ENCODE measurements at regions not wholly inside any gene's neighbourhood (a gene's known extent, or its start where the extent isn't known, plus 50 kb on each side); places are given as distances from the start of the nearest gene placed in this dataset.

GRCh38 chr14:37797675-37798074, 202.2 kb downstream of the TTC6 start:
- ATAC-seq (no peak), DNase-seq (no peak)
- TF ChIP-seq CTCF (IDR thresholded peaks at IDR 0.05) = no peak
- H3K4me1 ChIP-seq = no peaks in the 10 kb centered on the region
- no peaks in the 10 kb centered on the region for H3K36me3 ChIP-seq (ENCODE audit: insufficient read depth in 1 of 2, low read depth in 1 of 2)
- H3K9me3 ChIP-seq = no peaks in the 10 kb centered on the region
- no peaks in the 10 kb centered on the region for H3K27me3 ChIP-seq (ENCODE audit: insufficient read depth in 3 of 3, low read length in 2 of 3)
- H3K27ac ChIP-seq = no peak overlapping the region
- WGBS, 3 donors = 0 to 46% (median 0%) methylated on average over 1 of the region's 1 CpG
- intact Hi-C loops (cut with DNase I) = no loop called here
- no peak overlapping the region for H3K4me3 ChIP-seq

- Histone ChIP-seq H3K4me3 (no peak overlapping the region), H3K9me3 (no peaks in the 10 kb centered on the region), H3K4me1 (no peaks in the 10 kb centered on the region), H3K36me3 (ENCODE audit: insufficient read depth in 1 of 2, low read depth in 1 of 2) (no peaks in the 10 kb centered on the region), H3K27ac (no peak overlapping the region), H3K27me3 (ENCODE audit: insufficient read depth in 3 of 3, low read length in 2 of 3) (no peaks in the 10 kb centered on the region)
- no peak for TF ChIP-seq CTCF (IDR thresholded peaks at IDR 0.05)
- DNase-seq = no peak
- intact Hi-C loops (cut with DNase I) = no loop called here
- no peak for ATAC-seq
Observed at GRCh38 chr14:37807722-37808121, 212.3 kb downstream of the TTC6 start.

- intact Hi-C loops (cut with DNase I) = no loop called here
- 71 to 78% (median 73%) methylated on average over 4 of the region's 4 CpGs for WGBS, 3 donors
- no peak for ATAC-seq
Observed at GRCh38 chr14:37810094-37810801, 214.8 kb downstream of the TTC6 start.

GRCh38 chr14:37813732-37814131, 218.3 kb downstream of the TTC6 start:
- DNase-seq (no peak), ATAC-seq (no peak)
- no peak overlapping the region for H3K27ac ChIP-seq
- no peaks in the 10 kb centered on the region for H3K27me3 ChIP-seq (ENCODE audit: insufficient read depth in 3 of 3, low read length in 2 of 3)
- intact Hi-C loops (cut with DNase I) = no loop called here
- no peak for TF ChIP-seq CTCF (IDR thresholded peaks at IDR 0.05)
- H3K9me3 ChIP-seq = no peaks in the 10 kb centered on the region
- no peaks in the 10 kb centered on the region for H3K36me3 ChIP-seq (ENCODE audit: insufficient read depth in 1 of 2, low read depth in 1 of 2)
- no peaks in the 10 kb centered on the region for H3K4me1 ChIP-seq
- H3K4me3 ChIP-seq = no peak overlapping the region

More at GRCh38 chr14:37810094-37810801, 214.8 kb downstream of the TTC6 start:
- Histone ChIP-seq H3K4me3 (no peak overlapping the region), H3K36me3 (ENCODE audit: insufficient read depth in 1 of 2, low read depth in 1 of 2) (no peaks in the 10 kb centered on the region), H3K27ac (no peak overlapping the region), H3K9me3 (no peaks in the 10 kb centered on the region), H3K4me1 (no peaks in the 10 kb centered on the region), H3K27me3 (ENCODE audit: insufficient read depth in 3 of 3, low read length in 2 of 3) (no peaks in the 10 kb centered on the region)
- no peak for DNase-seq
- no peak for TF ChIP-seq CTCF (IDR thresholded peaks at IDR 0.05)

GRCh38 chr14:37816135-37816534, 220.7 kb downstream of the TTC6 start:
- 48 to 56% (median 52%) methylated on average over 1 of the region's 1 CpG for WGBS, 3 donors
- no peaks in the 10 kb centered on the region for H3K4me1 ChIP-seq
- no peak overlapping the region for H3K27ac ChIP-seq
- no peaks in the 10 kb centered on the region for H3K9me3 ChIP-seq
- intact Hi-C loops (cut with DNase I) = no loop called here
- ATAC-seq (no peak), DNase-seq (no peak)
- H3K4me3 ChIP-seq = no peak overlapping the region
- no peaks in the 10 kb centered on the region for H3K27me3 ChIP-seq (ENCODE audit: insufficient read depth in 3 of 3, low read length in 2 of 3)
- no peaks in the 10 kb centered on the region for H3K36me3 ChIP-seq (ENCODE audit: insufficient read depth in 1 of 2, low read depth in 1 of 2)
- no peak for TF ChIP-seq CTCF (IDR thresholded peaks at IDR 0.05)

Data from psoas muscle (tissue), 7 donors.